ENCODE measurements at regions not wholly inside any gene's neighbourhood (a gene's known extent, or its start where the extent isn't known, plus 50 kb on each side); places are given as distances from the start of the nearest gene placed in this dataset.

- TF ChIP-seq FOXM1 (IDR thresholded peaks at IDR 0.05; ENCODE audit: borderline replicate concordance) (no peak), ZNF384 (IDR thresholded peaks at IDR 0.05) (no peak), LEF1 (IDR thresholded peaks at IDR 0.05; ENCODE audit: borderline replicate concordance) (no peak), BHLHE40 (IDR thresholded peaks at IDR 0.05; ENCODE audit: borderline replicate concordance) (no peak), SUZ12 (IDR thresholded peaks at IDR 0.05) (no peak), NFRKB (IDR thresholded peaks at IDR 0.05) (no peak), HDGF (IDR thresholded peaks at IDR 0.05; ENCODE audit: borderline replicate concordance) (no peak)
These were observed 82.3 kb upstream of the FREM1 start for GRCh38 chr9:14992516-14992915.
